Renal cortex interstitium (tissue), 11 donors: ENCODE measurements at regions not wholly inside any gene's neighbourhood (a gene's known extent, or its start where the extent isn't known, plus 50 kb on each side); places are given as distances from the start of the nearest gene placed in this dataset.

Source experiments
- DNase-seq, 11 donors: peaks; one replicate each; pipeline ENCODE4 v3.0.0-alpha.2; 2013; ENCODE audit warnings: low read depth in 9 of 11, low spot score in 4 of 11; ENCODE audit errors: extremely low read depth in 1 of 11

GRCh38 chr20:17062712-17063111 is 164.1 kb upstream of the PCSK2 start:
- DNase-seq, result no peak

DNA sequence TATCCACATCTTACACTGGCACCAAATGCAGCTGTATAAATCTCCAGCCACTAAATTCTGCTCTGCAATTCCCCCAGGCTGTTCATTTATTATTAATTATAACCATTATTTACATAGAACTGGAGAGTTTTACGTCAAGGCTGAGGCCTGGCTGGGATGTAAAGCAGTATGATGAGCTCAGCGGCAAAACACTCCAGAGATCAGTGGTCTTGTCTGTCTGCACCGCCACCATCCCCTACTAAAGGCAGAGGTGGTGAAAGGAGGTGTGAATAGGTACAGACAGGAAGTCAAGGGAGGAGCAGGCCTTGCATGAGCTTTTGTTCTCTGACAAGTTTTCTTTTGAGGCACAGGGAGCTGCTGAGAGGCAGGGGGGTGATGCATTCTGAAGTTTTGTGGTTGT is 159.9 kb upstream of the PCSK2 start:
- no peak for DNase-seq

GRCh38 chr20:17068084-17068711 is 158.6 kb upstream of the PCSK2 start:
- no peak for DNase-seq

DNA sequence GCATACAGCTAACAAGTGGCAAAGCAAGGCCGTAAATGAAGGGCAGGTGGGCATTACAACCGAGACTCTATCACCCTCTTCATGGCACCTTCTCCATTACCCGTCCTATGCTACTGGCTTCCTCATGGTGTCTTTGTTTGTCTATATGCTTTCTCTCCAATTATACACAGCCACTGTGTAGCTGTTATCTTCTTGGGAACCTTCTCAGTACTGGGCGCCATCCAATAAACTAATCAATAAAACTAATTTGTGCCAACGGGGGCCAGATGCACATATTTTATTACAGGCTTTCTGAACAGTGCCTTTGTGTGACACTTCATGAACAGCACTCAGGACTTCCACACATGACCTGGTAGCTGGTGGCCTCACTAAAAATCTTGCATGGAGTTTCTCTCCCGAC is 149.8 kb upstream of the PCSK2 start:
- DNase-seq, result no peak

DNA sequence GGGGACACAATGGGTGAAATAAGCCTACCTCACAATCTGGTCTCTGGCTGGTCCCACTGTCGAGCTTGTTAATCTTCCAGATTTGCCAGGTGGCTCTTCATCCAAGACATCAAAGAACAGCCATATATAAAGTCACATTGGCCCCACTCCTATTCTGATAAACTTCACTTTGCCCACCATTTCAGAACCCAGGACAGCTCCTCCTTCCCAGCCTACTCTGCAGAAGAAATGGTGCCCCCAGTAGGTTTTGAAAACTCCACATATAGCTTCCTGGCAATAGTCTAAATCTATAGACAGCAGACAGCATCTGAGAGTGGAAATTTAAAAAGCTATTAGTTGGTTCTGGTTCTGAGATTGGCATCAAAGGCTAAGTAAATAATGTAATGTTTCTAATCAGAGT is 143.1 kb upstream of the PCSK2 start:
- DNase-seq, result peak in 8 of 11 donors; percentile 1 to 29 (median 10)

DNA sequence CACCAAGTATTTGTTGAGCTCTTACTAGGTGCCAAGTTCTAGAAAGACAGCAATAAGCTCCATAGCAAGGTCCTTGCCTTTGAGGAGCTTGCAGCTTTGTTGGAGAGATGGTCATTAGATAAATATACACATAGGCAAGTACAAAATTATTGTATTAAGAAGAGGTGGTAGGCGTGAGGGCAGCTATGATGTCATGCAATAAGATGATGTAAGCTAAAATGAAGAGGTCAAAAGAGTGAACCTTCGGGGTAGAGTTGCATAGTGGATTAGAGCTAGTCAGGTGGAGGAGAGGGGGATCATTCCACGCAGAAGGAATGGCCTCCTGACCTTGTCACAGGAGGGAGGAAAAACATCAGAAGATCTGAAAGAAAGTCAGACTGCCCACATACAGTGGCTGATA is 141.9 kb upstream of the PCSK2 start:
- DNase-seq, result no peak

GRCh38 chr20:17093782-17094181 is 133.1 kb upstream of the PCSK2 start:
- DNase-seq, result no peak

DNA sequence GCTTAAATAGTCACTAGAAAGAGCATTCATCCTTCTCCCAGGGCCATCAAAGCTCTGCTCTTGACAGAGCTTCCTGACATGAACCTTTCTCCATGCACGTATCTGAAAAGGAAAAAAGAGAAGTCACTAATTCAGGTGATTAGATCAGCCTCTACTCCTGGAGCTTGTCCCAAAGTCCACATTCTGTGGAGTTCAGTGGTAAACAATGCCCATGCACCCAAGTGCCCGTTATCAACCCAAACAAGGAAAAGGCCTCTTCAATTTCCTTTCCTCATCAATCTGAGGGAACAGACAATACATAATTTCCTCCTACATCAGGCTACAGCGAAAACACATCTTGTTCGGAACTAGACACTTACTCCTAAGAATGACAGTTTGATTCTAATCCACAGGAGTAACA is 129.2 kb upstream of the PCSK2 start:
- DNase-seq, result no peak

DNA sequence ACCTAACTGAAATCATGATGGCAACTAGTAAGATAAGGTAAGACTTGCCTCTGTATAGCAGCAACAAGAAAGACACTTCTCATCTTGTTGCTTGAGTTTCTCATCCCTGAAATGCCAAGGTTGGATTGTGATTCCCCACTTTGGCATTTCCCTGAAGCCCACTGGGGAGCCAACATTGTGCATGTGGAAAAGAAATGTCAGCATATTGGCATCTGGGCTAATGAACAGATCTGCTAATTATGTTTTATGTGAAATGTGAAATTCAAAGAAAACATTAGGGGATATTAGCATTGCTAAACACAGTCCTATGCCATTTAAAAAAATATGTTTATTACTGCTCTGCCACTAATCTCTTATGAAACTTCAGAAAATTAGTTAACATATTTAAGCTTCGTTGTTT is 126.3 kb upstream of the PCSK2 start:
- DNase-seq, result no peak

- no peak for DNase-seq
These were observed 119.7 kb upstream of the PCSK2 start for GRCh38 chr20:17107127-17107526.

- DNase-seq, result no peak
These were observed 117.9 kb upstream of the PCSK2 start for GRCh38 chr20:17108896-17109295.

GRCh38 chr20:17109307-17109706 is 117.5 kb upstream of the PCSK2 start:
- no peak for DNase-seq

DNA sequence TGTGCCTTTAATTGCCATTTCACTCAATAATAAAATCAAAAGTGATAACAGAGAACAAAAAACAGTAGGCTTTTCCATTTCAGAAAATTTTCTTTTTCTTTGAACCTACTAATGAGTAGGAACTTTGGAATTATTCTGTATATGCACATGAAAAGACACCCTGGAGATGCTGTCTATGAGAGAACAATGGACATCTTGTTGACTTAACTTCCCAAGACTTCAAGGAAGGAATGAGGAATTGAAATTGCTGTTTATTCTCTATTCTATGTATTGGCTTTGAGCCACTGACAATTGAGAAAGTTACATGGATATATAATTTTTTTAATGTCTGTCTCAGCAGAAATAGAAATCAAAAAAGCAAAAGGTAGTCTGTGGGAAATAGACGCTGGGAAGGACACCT is 98.6 kb upstream of the PCSK2 start:
- DNase-seq, result no peak

GRCh38 chr20:17129089-17129488 is 97.8 kb upstream of the PCSK2 start:
- no peak for DNase-seq

DNA sequence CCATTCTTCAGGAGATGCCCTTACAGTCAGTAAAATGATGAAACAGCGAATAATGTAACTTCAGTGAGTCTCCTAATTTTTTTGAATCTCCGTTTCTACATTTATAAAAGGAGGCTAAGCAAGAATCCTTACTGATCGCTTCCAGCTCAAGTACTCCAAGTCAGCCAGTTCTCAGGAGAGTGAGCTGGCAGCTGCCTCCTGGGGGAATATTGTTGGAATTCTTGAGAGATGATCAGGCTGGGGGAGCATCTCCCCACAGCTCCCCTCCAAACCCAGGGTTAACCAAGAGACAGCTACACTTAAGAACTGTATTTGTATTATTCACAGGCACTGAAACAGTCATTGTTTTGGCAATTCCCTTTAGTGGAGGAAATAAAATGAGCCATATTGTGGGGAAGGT is 89.1 kb upstream of the PCSK2 start:
- no peak for DNase-seq

GRCh38 chr20:17138237-17138636 is 88.6 kb upstream of the PCSK2 start:
- DNase-seq, result no peak

- no peak for DNase-seq
These were observed 85.9 kb upstream of the PCSK2 start for GRCh38 chr20:17140894-17141293.

DNA sequence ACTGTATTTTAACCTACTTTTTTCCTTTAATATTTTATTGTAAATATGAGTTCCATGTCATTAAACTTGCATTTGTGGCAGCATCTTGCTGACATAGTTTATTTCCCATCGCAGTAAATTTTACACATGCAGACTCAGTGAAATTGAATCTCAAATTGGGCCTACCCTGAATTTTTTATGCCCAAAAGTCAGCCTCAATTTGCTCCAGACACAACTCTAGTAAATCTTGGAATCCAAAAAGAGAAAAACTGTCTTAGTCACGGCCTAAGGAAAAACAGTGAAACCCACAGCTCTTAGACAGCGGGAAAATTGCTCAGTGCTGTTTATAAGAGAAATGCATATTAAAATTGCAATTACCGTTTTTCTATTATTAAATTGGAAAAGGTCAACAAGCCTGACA is 85.3 kb upstream of the PCSK2 start:
- no peak for DNase-seq

- no peak for DNase-seq
These were observed 84.2 kb upstream of the PCSK2 start for GRCh38 chr20:17142666-17143065.

DNA sequence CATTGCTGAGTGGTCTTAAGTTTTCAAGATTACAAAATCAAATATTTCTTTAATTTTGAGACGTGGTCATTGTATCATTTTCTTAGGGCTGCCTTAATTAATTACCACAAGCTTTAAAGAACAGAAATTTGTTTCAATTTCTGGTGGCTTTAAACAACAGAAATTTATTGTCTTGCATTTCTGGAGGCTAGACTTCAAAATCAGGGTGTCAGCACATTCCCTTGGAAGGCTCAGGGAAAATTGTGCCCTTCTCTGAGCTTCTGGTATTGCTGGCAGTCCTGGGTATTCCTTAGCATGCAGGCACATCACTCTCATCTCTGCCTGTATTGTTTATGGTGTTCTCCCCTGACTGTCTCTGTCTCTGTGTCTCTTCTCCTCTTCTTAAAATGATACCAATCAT is 76.0 kb upstream of the PCSK2 start:
- no peak for DNase-seq

DNA sequence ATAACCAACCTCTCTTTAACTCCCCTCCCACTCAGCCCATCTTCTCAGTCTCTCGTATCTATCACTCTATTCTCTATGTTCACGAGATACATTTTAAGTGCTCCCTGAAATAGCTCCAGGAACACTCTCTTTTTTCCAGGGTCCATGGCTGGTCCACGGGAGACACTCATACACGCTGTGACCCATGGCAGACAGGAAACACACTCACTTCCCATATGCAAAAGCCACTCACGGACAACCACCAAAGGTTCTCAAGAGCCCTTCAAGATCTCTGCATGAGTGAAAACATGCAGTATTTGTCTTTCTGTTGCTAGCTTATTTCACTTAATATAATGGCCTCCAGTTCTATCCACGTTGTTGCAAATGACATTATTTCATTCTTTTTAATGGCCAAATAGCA is 71.4 kb upstream of the PCSK2 start:
- DNase-seq, result no peak

DNA sequence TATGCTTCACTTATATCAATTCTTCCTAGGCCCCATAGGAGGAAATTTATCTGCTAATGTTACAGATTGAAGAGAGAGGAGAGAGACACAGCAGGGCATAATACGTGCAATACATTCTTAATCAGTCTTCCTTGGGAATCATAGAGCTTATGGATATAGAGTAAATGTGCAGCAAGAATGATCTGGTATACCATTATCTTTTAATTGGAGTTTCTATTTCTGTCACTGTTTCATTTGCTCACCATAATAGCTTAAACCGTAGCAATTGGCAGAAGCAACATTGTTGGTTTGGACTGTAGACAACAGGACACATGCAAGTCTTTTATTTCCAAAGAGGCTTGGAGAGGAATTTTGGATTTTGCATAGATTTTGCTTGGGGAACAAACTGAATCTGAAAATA is 68.1 kb upstream of the PCSK2 start:
- no peak for DNase-seq
